ENCODE measurements at regions not wholly inside any gene's neighbourhood (a gene's known extent, or its start where the extent isn't known, plus 50 kb on each side); places are given as distances from the start of the nearest gene placed in this dataset.
"Not testable (repeated sequence)": the region's sequence is repeated elsewhere in the genome, so short reads cannot be mapped to it uniquely, and the experiment has no call there.

- Histone ChIP-seq H3K9me3 (ENCODE audit: control insufficient read depth, insufficient read depth, low read length) (no peaks in the 10 kb centered on the region), H3K4me3 (ENCODE audit: low read depth, low read length) (peak overlapping the region; percentile 54), H3K27ac (ENCODE audit: low read depth, low read length) (no peak overlapping the region), H3K27me3 (ENCODE audit: control insufficient read depth, insufficient read depth, low read length) (peaks cover 24% of the 10 kb centered on the region)
- DNase-seq (ENCODE audit: low read depth, low spot score): no peak
- TF ChIP-seq CTCF (IDR thresholded peaks at IDR 0.05; ENCODE audit: low read depth, low read length): peak; percentile 81
- ChIA-PET POLR2A (interaction anchor here (1.3 kb wide), 1 partner anchor 13 kb away, joined by 3 read pairs; no protein-coding TSS in a partner anchor), CTCF (interaction anchor here (0.5 to 2.2 kb wide), 35 partner anchors 9 to 340 kb away, joined by 3 to 14 read pairs (median 4); no protein-coding TSS in a partner anchor)
Observed at GRCh38 chr6:37566111-37566949, 66.6 kb upstream of the CCDC167 start.

- ChIA-PET CTCF (interaction anchor here (0.5 to 2.2 kb wide), 29 partner anchors 8 to 379 kb away, joined by 3 to 14 read pairs (median 3); no protein-coding TSS in a partner anchor), POLR2A (interaction anchor here (1.3 kb wide), 1 partner anchor 12 kb away, joined by 3 read pairs; no protein-coding TSS in a partner anchor)
- Histone ChIP-seq H3K4me3 (ENCODE audit: low read depth, low read length) (peak overlapping the region; percentile 54), H3K27ac (ENCODE audit: low read depth, low read length) (no peak overlapping the region), H3K9me3 (ENCODE audit: control insufficient read depth, insufficient read depth, low read length) (no peaks in the 10 kb centered on the region), H3K27me3 (ENCODE audit: control insufficient read depth, insufficient read depth, low read length) (peaks cover 26% of the 10 kb centered on the region)
- DNase-seq (ENCODE audit: low read depth, low spot score): no peak
- peak; percentile 17; the same call in 1 of the 2 replicates for TF ChIP-seq CTCF (IDR thresholded peaks at IDR 0.05; ENCODE audit: low read depth, low read length)
Observed at GRCh38 chr6:37565267-37566110, 65.8 kb upstream of the CCDC167 start.

- H3K27ac ChIP-seq (ENCODE audit: low read depth, low read length); DNase-seq (ENCODE audit: low read depth, low spot score); H3K4me3 ChIP-seq (ENCODE audit: low read depth, low read length); H3K9me3 ChIP-seq (ENCODE audit: control insufficient read depth, insufficient read depth, low read length); POLR2A ChIA-PET: not testable (repeated sequence)
- CTCF ChIA-PET: interaction anchor here (1.2 to 1.9 kb wide), 2 partner anchors 8 to 197 kb away, joined by 4 read pairs; no protein-coding TSS in a partner anchor
- peaks cover 20% of the 10 kb centered on the region for H3K27me3 ChIP-seq (ENCODE audit: control insufficient read depth, insufficient read depth, low read length)
Observed at GRCh38 chr6:37562926-37563288, 63.2 kb upstream of the CCDC167 start.

GRCh38 chr6:37561361-37561760, 61.7 kb upstream of the CCDC167 start:
- no peak overlapping the region for H3K27ac ChIP-seq (ENCODE audit: low read depth, low read length)
- TF ChIP-seq CTCF (IDR thresholded peaks at IDR 0.05; ENCODE audit: low read depth, low read length): no peak
- POLR2A ChIA-PET: no interaction called here

GRCh38 chr6:37560737-37561103, 61.0 kb upstream of the CCDC167 start:
- H3K9me3 ChIP-seq (ENCODE audit: control insufficient read depth, insufficient read depth, low read length): no peaks in the 10 kb centered on the region; the same call in 1 of the 2 replicates
- H3K4me3 ChIP-seq (ENCODE audit: low read depth, low read length): no peak overlapping the region
- POLR2A ChIA-PET: no interaction called here
- peaks cover 18% of the 10 kb centered on the region for H3K27me3 ChIP-seq (ENCODE audit: control insufficient read depth, insufficient read depth, low read length)
- no peak for DNase-seq (ENCODE audit: low read depth, low spot score)
- no peak for TF ChIP-seq CTCF (IDR thresholded peaks at IDR 0.05; ENCODE audit: low read depth, low read length)
- CTCF ChIA-PET: no interaction called here
- H3K27ac ChIP-seq (ENCODE audit: low read depth, low read length): no peak overlapping the region

More at GRCh38 chr6:37561361-37561760, 61.7 kb upstream of the CCDC167 start:
- Histone ChIP-seq H3K4me3 (ENCODE audit: low read depth, low read length) (no peak overlapping the region), H3K27me3 (ENCODE audit: control insufficient read depth, insufficient read depth, low read length) (peaks cover 20% of the 10 kb centered on the region), H3K9me3 (ENCODE audit: control insufficient read depth, insufficient read depth, low read length) (no peaks in the 10 kb centered on the region; the same call in 1 of the 2 replicates)
- CTCF ChIA-PET: no interaction called here
- DNase-seq (ENCODE audit: low read depth, low spot score): no peak

Data from AG04450 (cell line).